ENCODE measurements at regions not wholly inside any gene's neighbourhood (a gene's known extent, or its start where the extent isn't known, plus 50 kb on each side); places are given as distances from the start of the nearest gene placed in this dataset.

DNA sequence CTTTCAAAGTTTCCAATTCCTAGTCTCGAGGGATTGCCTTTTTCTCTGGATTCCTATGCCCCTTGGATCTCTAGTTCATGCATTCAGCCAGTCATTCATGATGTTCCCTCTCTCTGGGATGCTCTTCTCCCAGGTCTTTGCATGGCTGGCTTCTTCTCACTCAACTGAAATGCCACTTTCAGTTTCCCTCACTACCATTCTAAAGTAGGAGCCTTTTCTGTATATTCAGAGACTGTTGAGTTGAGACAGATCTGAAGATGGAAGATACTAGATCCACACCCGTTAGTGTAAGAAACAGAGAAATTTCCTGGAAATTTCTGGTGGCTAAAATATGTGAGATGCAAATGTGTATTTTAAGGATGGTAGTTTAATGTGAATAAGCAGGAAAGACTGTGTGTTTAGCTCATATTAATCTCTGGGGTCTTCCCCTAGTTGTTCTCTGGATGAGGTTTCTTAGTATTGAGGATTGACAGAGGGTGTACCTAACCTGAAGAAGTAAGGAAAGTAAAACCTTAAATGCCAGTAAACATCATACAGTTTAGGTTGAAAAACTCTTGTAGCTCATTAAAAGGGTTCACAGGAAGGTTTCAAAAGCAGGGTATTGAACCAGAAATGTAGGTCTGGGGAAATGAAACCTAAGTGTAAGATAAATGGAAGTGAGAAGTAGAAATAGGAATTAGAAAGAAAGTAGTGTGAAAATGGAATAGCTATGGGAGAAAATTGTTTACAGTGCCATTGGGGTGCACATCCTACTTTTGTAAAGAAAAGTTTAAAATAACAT, 331.3 kb downstream of the NDFIP2 start:
- Mint-ChIP-seq H3K27ac (no peak overlapping the region), H3K9me3 (peaks cover 0 to 3% (median 0%) of the 10 kb centered on the region in 8 donors)

DNA sequence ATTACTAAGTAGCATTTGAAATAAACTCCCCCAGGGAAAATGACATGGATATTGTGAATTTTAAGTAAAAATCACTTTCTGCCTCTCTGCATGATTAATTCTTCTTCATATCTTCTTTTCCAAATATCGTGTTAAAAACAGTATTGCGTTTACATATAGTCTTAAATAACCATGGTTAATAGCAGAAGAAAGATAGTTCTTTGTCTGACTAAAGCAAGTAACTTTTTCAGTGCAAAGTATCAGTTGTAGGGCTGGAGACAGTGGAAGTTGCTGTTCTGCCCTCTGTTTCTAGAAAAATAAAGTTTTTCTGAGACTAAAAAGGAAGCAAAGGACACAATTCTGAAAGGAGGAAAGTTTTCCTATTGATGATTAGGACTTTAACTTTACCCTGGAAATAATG, 330.2 kb downstream of the NDFIP2 start:
- no peaks in the 10 kb centered on the region for H3K9me3 ChIP-seq (ENCODE audit: control insufficient read depth in 1 of 2, low read length in 2 of 2)
- Mint-ChIP-seq H3K36me3 (no peaks in the 10 kb centered on the region), H3K9me3 (peaks cover 0 to 3% (median 0%) of the 10 kb centered on the region in 8 donors), H3K4me1 (no peaks in the 10 kb centered on the region), H3K27ac (no peak overlapping the region), H3K27me3 (no peaks in the 10 kb centered on the region), H3K4me3 (no peak overlapping the region)
- no peaks in the 10 kb centered on the region for H3K36me3 ChIP-seq (ENCODE audit: insufficient read depth, low read length)
- POLR2A ChIA-PET (ENCODE audit: partially characterized antibody) = no interaction called here
- no peak for DNase-seq
- CTCF ChIA-PET (ENCODE audit: partially characterized antibody) = no interaction called here
- no peak overlapping the region for H3K4me3 ChIP-seq (ENCODE audit: low read length in 2 of 2)
- no peak overlapping the region for H3K27ac ChIP-seq (ENCODE audit: low read depth, low read length)
- intact Hi-C loops (cut with micrococcal nuclease) = no loop called here
- H3K4me1 ChIP-seq (ENCODE audit: insufficient read depth, low read length) = no peaks in the 10 kb centered on the region
- no peaks in the 10 kb centered on the region for H3K27me3 ChIP-seq (ENCODE audit: insufficient read depth, low read length)

More for the DNA sequence above, 331.3 kb downstream of the NDFIP2 start:
- Mint-ChIP-seq H3K27me3 (no peaks in the 10 kb centered on the region), H3K36me3 (no peaks in the 10 kb centered on the region), H3K4me3 (no peak overlapping the region), H3K4me1 (no peaks in the 10 kb centered on the region)
- Histone ChIP-seq H3K27me3 (ENCODE audit: insufficient read depth, low read length) (no peaks in the 10 kb centered on the region), H3K4me3 (ENCODE audit: low read length in 2 of 2) (no peak overlapping the region), H3K9me3 (ENCODE audit: control insufficient read depth in 1 of 2, low read length in 2 of 2) (no peaks in the 10 kb centered on the region), H3K36me3 (ENCODE audit: insufficient read depth, low read length) (no peaks in the 10 kb centered on the region), H3K4me1 (ENCODE audit: insufficient read depth, low read length) (no peaks in the 10 kb centered on the region), H3K27ac (ENCODE audit: low read depth, low read length) (no peak overlapping the region)
- no peak for DNase-seq
- POLR2A ChIA-PET (ENCODE audit: partially characterized antibody) = no interaction called here
- intact Hi-C loops (cut with micrococcal nuclease) = no loop called here
- CTCF ChIA-PET (ENCODE audit: partially characterized antibody) = no interaction called here

DNA sequence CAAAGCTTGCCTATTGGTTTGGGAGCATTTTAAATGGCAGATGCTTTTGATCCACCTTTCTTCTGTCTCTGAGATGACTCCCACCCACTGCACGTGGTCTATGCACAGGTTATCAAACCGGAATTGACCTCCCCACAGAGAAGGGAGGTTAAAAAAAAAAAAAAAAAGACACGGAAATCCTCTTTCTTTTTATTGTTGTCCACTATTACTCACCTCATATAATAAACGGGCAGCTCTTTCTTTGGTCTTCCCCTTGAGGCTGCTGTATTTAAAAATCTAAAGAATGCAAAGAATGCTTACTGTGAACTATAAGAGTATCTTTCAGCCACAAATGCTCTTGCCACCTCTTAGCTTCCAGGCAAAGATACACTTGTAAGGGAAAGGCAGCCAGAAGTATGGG, 329.7 kb downstream of the NDFIP2 start:
- H3K4me3 Mint-ChIP-seq = no peak overlapping the region
- no peaks in the 10 kb centered on the region for H3K4me1 Mint-ChIP-seq
- Histone ChIP-seq H3K4me3 (ENCODE audit: low read length in 2 of 2) (no peak overlapping the region), H3K36me3 (ENCODE audit: insufficient read depth, low read length) (no peaks in the 10 kb centered on the region), H3K4me1 (ENCODE audit: insufficient read depth, low read length) (no peaks in the 10 kb centered on the region), H3K27ac (ENCODE audit: low read depth, low read length) (no peak overlapping the region), H3K27me3 (ENCODE audit: insufficient read depth, low read length) (no peaks in the 10 kb centered on the region), H3K9me3 (ENCODE audit: control insufficient read depth in 1 of 2, low read length in 2 of 2) (no peaks in the 10 kb centered on the region)
- ChIA-PET CTCF (ENCODE audit: partially characterized antibody) (no interaction called here), POLR2A (ENCODE audit: partially characterized antibody) (no interaction called here)
- H3K9me3 Mint-ChIP-seq = peaks cover 0 to 3% (median 0%) of the 10 kb centered on the region in 8 donors
- H3K36me3 Mint-ChIP-seq = no peaks in the 10 kb centered on the region
- intact Hi-C loops (cut with micrococcal nuclease) = no loop called here
- H3K27ac Mint-ChIP-seq = no peak overlapping the region
- no peak for DNase-seq
- H3K27me3 Mint-ChIP-seq = no peaks in the 10 kb centered on the region

DNA sequence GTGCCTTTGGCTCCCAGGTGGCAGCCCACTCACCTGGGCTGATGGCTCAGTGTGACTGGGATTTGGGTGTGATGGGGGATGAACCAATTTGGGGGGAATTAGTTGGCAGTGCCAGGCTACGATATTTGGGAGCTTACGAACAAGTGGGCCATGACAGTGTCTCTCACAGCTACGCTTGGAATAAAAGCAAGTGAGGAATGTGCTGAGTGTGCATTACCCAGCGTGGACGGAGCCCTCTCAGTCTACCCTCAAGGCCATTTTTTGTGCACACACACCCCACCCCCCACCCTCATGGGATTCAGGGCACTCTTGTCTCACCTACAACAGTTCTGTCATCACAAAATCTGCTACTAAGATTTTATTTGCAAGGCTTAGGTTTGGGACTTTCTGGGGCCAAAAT, 329.1 kb downstream of the NDFIP2 start:
- Mint-ChIP-seq H3K9me3 (peaks cover 0 to 3% (median 0%) of the 10 kb centered on the region in 8 donors), H3K4me1 (no peaks in the 10 kb centered on the region), H3K27ac (no peak overlapping the region), H3K4me3 (no peak overlapping the region), H3K36me3 (no peaks in the 10 kb centered on the region), H3K27me3 (no peaks in the 10 kb centered on the region)
- H3K27me3 ChIP-seq (ENCODE audit: insufficient read depth, low read length) = no peaks in the 10 kb centered on the region
- DNase-seq = no peak
- H3K4me1 ChIP-seq (ENCODE audit: insufficient read depth, low read length) = no peaks in the 10 kb centered on the region
- no peaks in the 10 kb centered on the region for H3K9me3 ChIP-seq (ENCODE audit: control insufficient read depth in 1 of 2, low read length in 2 of 2)
- H3K4me3 ChIP-seq (ENCODE audit: low read length in 2 of 2) = no peak overlapping the region
- intact Hi-C loops (cut with micrococcal nuclease) = no loop called here
- no peaks in the 10 kb centered on the region for H3K36me3 ChIP-seq (ENCODE audit: insufficient read depth, low read length)
- ChIA-PET POLR2A (ENCODE audit: partially characterized antibody) (no interaction called here), CTCF (ENCODE audit: partially characterized antibody) (no interaction called here)
- H3K27ac ChIP-seq (ENCODE audit: low read depth, low read length) = no peak overlapping the region

DNA sequence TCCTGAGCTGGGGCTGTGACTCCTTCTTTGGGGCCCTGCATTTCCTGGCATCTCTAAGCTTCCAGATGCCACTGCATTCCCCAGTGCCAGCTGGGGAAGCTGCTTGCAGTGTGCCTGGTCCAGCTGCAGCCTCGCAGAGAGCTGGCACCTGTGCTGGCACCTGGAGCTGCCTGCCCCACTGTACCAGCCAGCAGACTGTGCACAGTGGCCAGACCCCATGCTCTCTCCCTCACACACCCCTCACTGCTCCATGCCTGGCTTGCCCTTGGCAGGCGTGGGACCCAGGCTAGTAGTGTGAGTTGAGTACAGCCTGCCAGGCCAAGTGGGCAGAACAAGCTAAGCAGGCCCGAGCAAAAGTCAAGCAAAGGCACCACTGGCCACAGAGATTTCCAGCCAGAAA, 327.5 kb downstream of the NDFIP2 start:
- no peak for DNase-seq
- ChIA-PET CTCF (ENCODE audit: partially characterized antibody) (no interaction called here), POLR2A (ENCODE audit: partially characterized antibody) (no interaction called here)
- Histone ChIP-seq H3K4me1 (ENCODE audit: insufficient read depth, low read length) (no peaks in the 10 kb centered on the region), H3K36me3 (ENCODE audit: insufficient read depth, low read length) (no peaks in the 10 kb centered on the region), H3K4me3 (ENCODE audit: low read length in 2 of 2) (no peak overlapping the region), H3K27me3 (ENCODE audit: insufficient read depth, low read length) (no peaks in the 10 kb centered on the region), H3K27ac (ENCODE audit: low read depth, low read length) (no peak overlapping the region), H3K9me3 (ENCODE audit: control insufficient read depth in 1 of 2, low read length in 2 of 2) (no peaks in the 10 kb centered on the region)
- H3K27me3 Mint-ChIP-seq = no peaks in the 10 kb centered on the region
- H3K27ac Mint-ChIP-seq = no peak overlapping the region
- no peaks in the 10 kb centered on the region for H3K4me1 Mint-ChIP-seq
- no peaks in the 10 kb centered on the region for H3K36me3 Mint-ChIP-seq
- H3K9me3 Mint-ChIP-seq = peaks cover 0 to 3% (median 0%) of the 10 kb centered on the region in 8 donors
- H3K4me3 Mint-ChIP-seq = no peak overlapping the region
- intact Hi-C loops (cut with micrococcal nuclease) = no loop called here

DNA sequence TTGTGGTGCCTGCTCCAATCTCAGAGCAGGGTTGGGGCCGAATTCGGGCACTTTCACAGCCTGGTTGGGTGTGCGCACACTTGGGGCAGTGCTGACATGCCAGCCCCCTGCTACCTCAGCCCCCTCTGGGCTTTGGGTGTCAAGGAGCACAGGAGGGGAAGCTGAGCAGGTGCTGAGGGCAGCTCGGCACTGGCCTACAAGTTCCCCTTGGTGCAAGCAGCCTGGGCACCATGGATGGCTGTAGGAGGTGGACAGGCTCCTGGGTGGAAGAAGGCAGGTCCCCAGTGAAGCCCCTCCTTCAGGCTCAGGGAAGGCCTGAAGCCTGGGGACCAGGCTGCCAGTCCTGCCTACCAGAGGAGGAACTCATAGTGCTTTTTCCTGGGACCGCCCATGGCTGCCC, 326.6 kb downstream of the NDFIP2 start:
- H3K27me3 ChIP-seq (ENCODE audit: insufficient read depth, low read length) = no peaks in the 10 kb centered on the region
- Mint-ChIP-seq H3K27ac (no peak overlapping the region), H3K4me3 (no peak overlapping the region), H3K4me1 (no peaks in the 10 kb centered on the region), H3K9me3 (peaks cover 0 to 3% (median 0%) of the 10 kb centered on the region in 8 donors), H3K27me3 (no peaks in the 10 kb centered on the region), H3K36me3 (no peaks in the 10 kb centered on the region)
- H3K4me3 ChIP-seq (ENCODE audit: low read length in 2 of 2) = no peak overlapping the region
- intact Hi-C loops (cut with micrococcal nuclease) = no loop called here
- POLR2A ChIA-PET (ENCODE audit: partially characterized antibody) = no interaction called here
- H3K4me1 ChIP-seq (ENCODE audit: insufficient read depth, low read length) = no peaks in the 10 kb centered on the region
- H3K27ac ChIP-seq (ENCODE audit: low read depth, low read length) = no peak overlapping the region
- DNase-seq = no peak
- H3K9me3 ChIP-seq (ENCODE audit: control insufficient read depth in 1 of 2, low read length in 2 of 2) = no peaks in the 10 kb centered on the region
- H3K36me3 ChIP-seq (ENCODE audit: insufficient read depth, low read length) = no peaks in the 10 kb centered on the region
- CTCF ChIA-PET (ENCODE audit: partially characterized antibody) = no interaction called here

DNA sequence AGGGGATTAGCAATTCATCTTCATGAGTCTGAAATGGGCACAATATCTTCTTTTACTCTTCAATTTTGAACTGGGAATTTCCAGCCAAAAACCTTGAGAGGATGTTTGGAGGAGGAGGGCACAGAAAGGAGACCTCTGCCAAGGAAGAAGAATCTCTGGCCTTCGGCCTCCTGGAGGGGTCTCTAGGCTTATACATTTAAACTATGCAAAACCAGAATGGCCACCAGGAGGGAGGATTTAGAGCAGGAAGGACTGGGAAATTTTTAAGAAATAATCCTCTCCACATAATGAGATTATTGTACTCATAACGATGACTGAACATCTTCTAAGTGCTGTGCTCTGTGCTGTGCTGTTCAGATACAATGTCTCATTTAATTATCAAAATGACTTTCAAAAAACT, 325.9 kb downstream of the NDFIP2 start:
- Histone ChIP-seq H3K36me3 (ENCODE audit: insufficient read depth, low read length) (no peaks in the 10 kb centered on the region), H3K27me3 (ENCODE audit: insufficient read depth, low read length) (no peaks in the 10 kb centered on the region), H3K4me1 (ENCODE audit: insufficient read depth, low read length) (no peaks in the 10 kb centered on the region), H3K9me3 (ENCODE audit: control insufficient read depth in 1 of 2, low read length in 2 of 2) (no peaks in the 10 kb centered on the region), H3K27ac (ENCODE audit: low read depth, low read length) (no peak overlapping the region), H3K4me3 (ENCODE audit: low read length in 2 of 2) (no peak overlapping the region)
- Mint-ChIP-seq H3K9me3 (peaks cover 0 to 3% (median 0%) of the 10 kb centered on the region in 8 donors), H3K4me3 (no peak overlapping the region), H3K36me3 (no peaks in the 10 kb centered on the region), H3K27me3 (no peaks in the 10 kb centered on the region), H3K4me1 (no peaks in the 10 kb centered on the region), H3K27ac (no peak overlapping the region)
- CTCF ChIA-PET (ENCODE audit: partially characterized antibody) = no interaction called here
- no peak for DNase-seq
- POLR2A ChIA-PET (ENCODE audit: partially characterized antibody) = no interaction called here
- intact Hi-C loops (cut with micrococcal nuclease) = no loop called here

DNA sequence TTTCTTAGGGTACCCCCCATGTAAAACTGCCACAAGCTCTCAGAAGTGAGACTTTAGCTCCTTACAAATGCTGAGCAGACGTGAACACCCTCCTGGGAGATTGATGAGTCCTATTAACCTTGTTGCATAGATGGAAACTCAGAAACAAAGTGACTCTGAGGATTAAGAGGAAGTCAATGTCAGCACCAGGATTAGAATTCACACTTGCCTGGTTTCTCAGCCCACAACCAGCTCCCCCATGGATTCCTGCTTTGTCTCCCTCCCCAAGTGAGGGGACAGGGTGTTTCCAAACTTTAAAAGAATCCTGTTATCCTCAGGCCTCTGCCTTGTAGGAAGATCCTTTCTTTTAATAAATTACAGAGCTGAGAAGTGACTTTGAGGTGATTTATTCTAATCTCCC, 324.4 kb downstream of the NDFIP2 start:
- Histone ChIP-seq H3K36me3 (ENCODE audit: insufficient read depth, low read length) (no peaks in the 10 kb centered on the region), H3K4me3 (ENCODE audit: low read length in 2 of 2) (no peak overlapping the region), H3K27ac (ENCODE audit: low read depth, low read length) (no peak overlapping the region), H3K4me1 (ENCODE audit: insufficient read depth, low read length) (no peaks in the 10 kb centered on the region), H3K27me3 (ENCODE audit: insufficient read depth, low read length) (no peaks in the 10 kb centered on the region), H3K9me3 (ENCODE audit: control insufficient read depth in 1 of 2, low read length in 2 of 2) (no peaks in the 10 kb centered on the region)
- Mint-ChIP-seq H3K27me3 (no peaks in the 10 kb centered on the region), H3K9me3 (peaks cover 0 to 3% (median 0%) of the 10 kb centered on the region in 8 donors), H3K27ac (no peak overlapping the region), H3K36me3 (no peaks in the 10 kb centered on the region), H3K4me3 (no peak overlapping the region), H3K4me1 (no peaks in the 10 kb centered on the region)
- CTCF ChIA-PET (ENCODE audit: partially characterized antibody) = no interaction called here
- POLR2A ChIA-PET (ENCODE audit: partially characterized antibody) = no interaction called here
- DNase-seq = no peak
- intact Hi-C loops (cut with micrococcal nuclease) = no loop called here

Data from CD4-positive, alpha-beta memory T cell (primary cell).